M059J (cell line): ENCODE measurements at regions not wholly inside any gene's neighbourhood (a gene's known extent, or its start where the extent isn't known, plus 50 kb on each side); places are given as distances from the start of the nearest gene placed in this dataset.
A peak's percentile ranks its signal among the peaks of the same experiment; 100 is the strongest.
"Not testable (repeated sequence)": the region's sequence is repeated elsewhere in the genome, so short reads cannot be mapped to it uniquely, and the experiment has no call there.

Experiments used
- DNase-seq: peaks from one replicate; pipeline ENCODE4 v3.0.0-alpha.2; 2012; ENCODE audit warnings: low read depth

- peak; percentile 45 for DNase-seq
Measured at GRCh38 chr3:150300852-150301517, 107.1 kb upstream of the TSC22D2 start.

- DNase-seq = peak; percentile 69
Measured at GRCh38 chr3:150300388-150300787, 107.7 kb upstream of the TSC22D2 start.

- peak; percentile 67 for DNase-seq
Measured at GRCh38 chr3:150299201-150299600, 108.9 kb upstream of the TSC22D2 start.

GRCh38 chr3:150296966-150297365 is 111.1 kb upstream of the TSC22D2 start:
- DNase-seq = no peak

- no peak for DNase-seq
Measured at GRCh38 chr3:150296123-150296735, 111.9 kb upstream of the TSC22D2 start.

GRCh38 chr3:150293401-150294001 is 114.6 kb upstream of the TSC22D2 start:
- DNase-seq = peak; percentile 31

- DNase-seq = peak; percentile 73
Measured at GRCh38 chr3:150292891-150293290, 115.2 kb upstream of the TSC22D2 start.

- no peak for DNase-seq
Measured at GRCh38 chr3:150291515-150291914, 116.6 kb upstream of the TSC22D2 start.

GRCh38 chr3:150286390-150287147 is 121.5 kb upstream of the TSC22D2 start:
- peak; percentile 71 for DNase-seq

- no peak for DNase-seq
Measured at GRCh38 chr3:150285601-150286000, 122.5 kb upstream of the TSC22D2 start.

GRCh38 chr3:150278843-150279381 is 129.2 kb upstream of the TSC22D2 start:
- peak; percentile 85 for DNase-seq

- DNase-seq = no peak
Measured at GRCh38 chr3:150278195-150278594, 129.9 kb upstream of the TSC22D2 start.

GRCh38 chr3:150277444-150277843 is 130.7 kb upstream of the TSC22D2 start:
- DNase-seq = no peak

- no peak for DNase-seq
Measured at GRCh38 chr3:150275941-150276340, 132.2 kb upstream of the TSC22D2 start.

- no peak for DNase-seq
Measured at GRCh38 chr3:150274372-150274771, 133.7 kb upstream of the TSC22D2 start.

- DNase-seq = no peak
Measured at GRCh38 chr3:150273396-150273795, 134.7 kb upstream of the TSC22D2 start.

- no peak for DNase-seq
Measured at GRCh38 chr3:150271591-150271960, 136.5 kb upstream of the TSC22D2 start.

GRCh38 chr3:150270883-150271590 is 137.1 kb upstream of the TSC22D2 start:
- DNase-seq = no peak

GRCh38 chr3:150270444-150270843 is 137.7 kb upstream of the TSC22D2 start:
- not testable (repeated sequence) for DNase-seq

GRCh38 chr3:150269526-150269925 is 138.6 kb upstream of the TSC22D2 start:
- DNase-seq = no peak
